ENCODE measurements at regions not wholly inside any gene's neighbourhood (a gene's known extent, or its start where the extent isn't known, plus 50 kb on each side); places are given as distances from the start of the nearest gene placed in this dataset.

- H3K36me3 Mint-ChIP-seq (ENCODE audit: unreplicated experiment), result no peaks in the 10 kb centered on the region
- peak overlapping the region; percentile 94 for H3K27ac Mint-ChIP-seq (ENCODE audit: unreplicated experiment)
- no peak for TF ChIP-seq CTCF (IDR thresholded peaks at IDR 0.05)
- no peak for DNase-seq (ENCODE audit: extremely low spot score, unreplicated experiment)
- H3K9me3 Mint-ChIP-seq (ENCODE audit: unreplicated experiment), result no peaks in the 10 kb centered on the region
- H3K4me3 Mint-ChIP-seq (ENCODE audit: unreplicated experiment), result no peak overlapping the region
- H3K4me1 Mint-ChIP-seq (ENCODE audit: unreplicated experiment), result peaks cover 98% of the 10 kb centered on the region
- no peaks in the 10 kb centered on the region for H3K27me3 Mint-ChIP-seq (ENCODE audit: unreplicated experiment)
Measured at GRCh38 chr17:77425348-77425747, 284.6 kb downstream of the SEC14L1 start.

DNA sequence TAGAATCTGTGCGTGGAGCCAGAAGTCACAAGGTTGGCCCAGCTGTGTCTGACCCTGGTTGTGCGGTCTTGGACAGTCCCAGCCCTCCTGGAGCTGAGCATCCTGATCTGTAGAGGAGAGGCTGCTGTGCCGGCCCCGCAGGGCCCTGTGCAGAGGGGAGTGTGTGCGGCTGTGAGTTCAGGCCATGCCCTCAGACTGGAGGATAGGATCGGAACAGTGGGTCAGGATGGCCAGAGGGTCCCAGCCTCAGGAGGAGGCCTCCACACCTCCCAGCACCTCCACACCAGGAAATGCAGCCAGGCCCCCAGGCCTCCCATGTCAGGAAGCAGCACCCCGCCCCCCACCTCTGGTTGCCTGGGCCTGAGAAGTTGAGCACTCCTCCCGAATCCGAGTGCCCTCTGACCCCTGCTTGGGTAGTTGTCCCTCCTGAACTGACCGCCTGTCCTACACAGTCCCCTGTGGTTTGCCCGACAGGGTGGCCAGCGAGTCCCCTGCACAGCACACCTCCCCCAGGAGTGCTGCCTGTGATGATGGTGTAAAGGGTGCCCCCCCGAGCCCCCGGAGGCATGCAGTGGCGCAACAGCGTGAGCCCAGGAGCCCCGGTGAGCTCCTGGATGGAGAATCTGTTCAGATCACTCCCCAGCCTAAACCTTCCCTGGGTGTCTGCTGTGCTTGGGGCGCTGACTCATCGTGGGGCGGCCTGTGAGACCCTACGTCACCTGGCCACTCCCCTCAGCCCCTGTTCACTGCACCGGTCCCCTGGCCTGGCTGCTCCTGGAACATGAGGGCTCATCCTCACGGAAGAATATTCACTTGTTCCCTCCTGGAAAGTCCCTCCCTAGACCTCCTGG is 285.2 kb downstream of the SEC14L1 start:
- Mint-ChIP-seq H3K4me1 (ENCODE audit: unreplicated experiment) (peaks cover 98% of the 10 kb centered on the region), H3K4me3 (ENCODE audit: unreplicated experiment) (no peak overlapping the region), H3K27me3 (ENCODE audit: unreplicated experiment) (no peaks in the 10 kb centered on the region), H3K9me3 (ENCODE audit: unreplicated experiment) (no peaks in the 10 kb centered on the region), H3K36me3 (ENCODE audit: unreplicated experiment) (no peaks in the 10 kb centered on the region), H3K27ac (ENCODE audit: unreplicated experiment) (peak overlapping the region; percentile 94)
- no peak for TF ChIP-seq CTCF (IDR thresholded peaks at IDR 0.05)
- DNase-seq (ENCODE audit: extremely low spot score, unreplicated experiment), result no peak

DNA sequence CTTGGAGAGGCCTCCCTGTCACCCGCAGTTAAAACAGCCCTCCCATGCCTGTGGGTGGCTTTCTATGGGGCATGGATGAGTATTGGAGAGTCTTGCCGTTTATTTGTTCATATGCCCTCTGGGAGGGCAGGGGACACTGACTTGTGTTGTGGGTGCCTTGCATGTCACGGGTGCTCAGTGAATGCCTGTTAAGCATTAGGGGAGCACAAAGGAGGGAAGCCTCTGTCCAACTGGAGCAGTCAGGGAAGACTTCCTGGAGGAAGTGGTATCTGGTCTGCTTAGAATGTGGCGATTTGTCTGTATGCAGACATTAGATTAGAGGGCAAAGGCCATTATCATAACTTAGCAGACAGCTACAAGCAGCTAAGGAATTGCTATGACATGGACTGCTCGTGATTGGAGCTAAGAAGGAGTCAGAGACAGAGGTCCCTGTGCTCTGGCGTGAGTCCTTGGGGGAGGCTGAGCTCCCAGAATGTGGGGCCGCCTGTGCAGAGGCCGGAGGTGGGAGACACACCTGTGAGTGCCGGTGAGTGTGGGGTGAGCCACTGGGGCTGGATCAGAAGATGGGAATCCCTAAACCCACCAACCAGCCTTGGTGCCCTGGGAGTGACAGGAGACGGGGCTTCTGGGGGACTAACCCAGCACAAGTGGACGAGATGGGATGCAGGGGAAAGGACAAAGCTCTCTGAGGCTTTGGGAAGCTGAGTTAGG is 286.1 kb downstream of the SEC14L1 start:
- H3K4me1 Mint-ChIP-seq (ENCODE audit: unreplicated experiment), result peaks cover 95% of the 10 kb centered on the region
- H3K27ac Mint-ChIP-seq (ENCODE audit: unreplicated experiment), result peak overlapping the region; percentile 94
- H3K27me3 Mint-ChIP-seq (ENCODE audit: unreplicated experiment), result no peaks in the 10 kb centered on the region
- H3K36me3 Mint-ChIP-seq (ENCODE audit: unreplicated experiment), result no peaks in the 10 kb centered on the region
- no peak for TF ChIP-seq CTCF (IDR thresholded peaks at IDR 0.05)
- DNase-seq (ENCODE audit: extremely low spot score, unreplicated experiment), result no peak
- H3K4me3 Mint-ChIP-seq (ENCODE audit: unreplicated experiment), result no peak overlapping the region
- H3K9me3 Mint-ChIP-seq (ENCODE audit: unreplicated experiment), result no peaks in the 10 kb centered on the region

GRCh38 chr17:77427391-77427991 is 286.7 kb downstream of the SEC14L1 start:
- Mint-ChIP-seq H3K36me3 (ENCODE audit: unreplicated experiment) (no peaks in the 10 kb centered on the region), H3K27ac (ENCODE audit: unreplicated experiment) (peak overlapping the region; percentile 94), H3K9me3 (ENCODE audit: unreplicated experiment) (no peaks in the 10 kb centered on the region), H3K4me1 (ENCODE audit: unreplicated experiment) (peaks cover 95% of the 10 kb centered on the region), H3K27me3 (ENCODE audit: unreplicated experiment) (no peaks in the 10 kb centered on the region), H3K4me3 (ENCODE audit: unreplicated experiment) (peak overlapping the region; percentile 8)
- DNase-seq (ENCODE audit: extremely low spot score, unreplicated experiment), result no peak
- TF ChIP-seq CTCF (IDR thresholded peaks at IDR 0.05), result no peak

Measured in osteocyte (in vitro differentiated cells).